ENCODE measurements at regions not wholly inside any gene's neighbourhood (a gene's known extent, or its start where the extent isn't known, plus 50 kb on each side); places are given as distances from the start of the nearest gene placed in this dataset.

DNA sequence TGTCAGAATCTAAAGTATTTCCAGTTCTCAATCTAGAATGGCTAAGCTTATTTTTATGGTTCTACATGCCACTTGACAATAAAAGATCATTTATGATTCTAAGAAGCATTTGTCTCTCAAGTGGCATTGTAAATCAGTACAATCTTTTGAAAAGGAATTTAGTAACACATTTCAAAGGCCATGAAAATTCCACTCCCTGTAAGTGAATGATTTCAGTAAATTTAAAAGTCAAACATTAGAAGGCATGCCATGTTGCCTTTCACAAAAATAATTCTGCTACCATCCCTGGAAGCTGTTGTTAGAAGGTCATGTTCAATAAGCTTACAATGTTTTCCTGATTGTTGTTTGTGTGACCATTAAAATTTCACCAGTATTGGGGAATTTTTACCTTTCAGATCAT, 142.9 kb downstream of the RPIA start:
- DNase-seq: no peak

DNA sequence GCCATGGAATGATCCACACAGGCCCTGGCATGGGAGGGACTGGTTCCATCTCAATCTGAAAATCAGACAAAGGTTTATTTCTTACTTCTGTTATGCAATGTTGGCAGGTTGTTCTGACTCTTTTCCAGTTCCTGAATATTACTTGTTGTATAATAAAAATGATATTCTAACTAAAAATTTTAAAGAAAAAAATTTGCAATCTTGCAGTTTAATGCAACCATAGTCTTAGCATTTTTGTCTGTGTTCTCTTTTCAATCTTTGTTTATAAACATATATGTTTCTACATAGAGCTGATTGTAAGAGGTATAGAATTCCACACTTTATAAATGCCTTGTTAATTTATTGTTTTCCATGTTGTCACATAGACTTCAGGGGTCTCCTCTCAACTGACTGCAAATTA, 143.4 kb downstream of the RPIA start:
- DNase-seq: no peak

DNA sequence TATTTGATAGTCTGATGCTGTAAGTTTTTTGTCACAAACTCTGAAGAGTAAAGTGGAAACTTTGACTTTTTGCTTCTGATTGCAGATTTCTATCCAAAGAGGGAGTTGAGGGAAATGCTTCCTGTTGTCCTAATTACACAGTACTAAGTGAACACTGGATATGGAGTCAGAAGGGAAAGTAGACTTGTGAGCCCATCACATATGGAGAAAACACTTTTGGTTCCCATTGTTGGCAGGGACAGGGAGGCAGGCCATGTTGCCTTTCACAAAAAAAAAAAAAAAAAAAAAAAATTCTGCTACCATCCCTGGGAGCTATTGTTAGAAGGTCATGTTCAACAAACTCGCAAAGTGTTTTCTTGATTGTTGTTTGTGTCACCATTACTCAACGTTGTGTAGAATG, 144.3 kb downstream of the RPIA start:
- no peak for DNase-seq

DNA sequence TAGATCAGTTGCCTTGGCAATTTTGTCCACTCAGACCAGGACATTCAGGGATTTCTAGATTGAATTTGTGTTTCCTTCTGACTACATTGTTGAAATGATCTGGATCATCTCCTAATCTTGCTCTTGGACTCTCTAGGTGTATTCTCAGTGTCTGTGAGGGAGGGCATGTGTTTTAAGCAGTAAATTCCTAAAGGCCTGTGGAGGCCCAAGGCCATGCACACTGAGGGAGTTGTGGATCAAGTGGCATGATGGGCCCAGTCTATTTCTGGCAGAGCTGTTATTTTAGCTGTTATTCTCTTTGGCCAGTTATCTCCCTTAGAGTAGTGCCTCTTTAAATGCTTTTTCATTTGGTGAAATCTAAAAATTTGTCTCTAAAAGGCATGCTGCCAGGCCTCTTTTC, 144.9 kb downstream of the RPIA start:
- no peak for DNase-seq

DNA sequence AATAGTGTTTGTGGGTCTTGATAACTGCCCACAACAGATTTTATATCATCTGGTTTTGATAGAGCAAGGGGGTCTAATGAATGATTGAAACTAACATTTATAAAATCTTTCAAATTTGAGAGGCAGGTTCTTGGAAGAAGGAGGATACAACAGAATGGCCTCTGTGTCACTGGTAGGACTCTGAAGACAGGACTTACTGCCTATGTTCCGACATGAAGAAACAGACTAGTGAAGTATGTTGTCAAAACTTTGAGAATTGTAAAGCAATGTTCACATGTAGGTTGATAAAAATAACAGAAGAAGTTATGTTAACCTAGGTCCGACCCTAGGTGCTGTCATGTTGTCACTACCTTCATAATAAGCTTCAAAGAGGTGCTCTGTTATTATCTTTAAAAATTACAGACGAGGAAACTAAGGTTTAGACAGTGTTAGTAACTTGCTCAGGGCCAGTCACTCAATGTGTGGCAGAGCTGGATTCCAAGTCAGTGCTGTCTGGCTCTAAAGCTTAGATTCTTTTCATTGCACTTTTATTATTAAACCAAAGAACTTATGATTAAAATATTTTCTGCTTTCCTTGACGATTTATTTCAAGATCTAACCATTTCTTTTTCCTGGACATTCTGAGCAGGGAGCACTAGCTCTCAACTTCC, 146.2 kb downstream of the RPIA start:
- DNase-seq: no peak

DNA sequence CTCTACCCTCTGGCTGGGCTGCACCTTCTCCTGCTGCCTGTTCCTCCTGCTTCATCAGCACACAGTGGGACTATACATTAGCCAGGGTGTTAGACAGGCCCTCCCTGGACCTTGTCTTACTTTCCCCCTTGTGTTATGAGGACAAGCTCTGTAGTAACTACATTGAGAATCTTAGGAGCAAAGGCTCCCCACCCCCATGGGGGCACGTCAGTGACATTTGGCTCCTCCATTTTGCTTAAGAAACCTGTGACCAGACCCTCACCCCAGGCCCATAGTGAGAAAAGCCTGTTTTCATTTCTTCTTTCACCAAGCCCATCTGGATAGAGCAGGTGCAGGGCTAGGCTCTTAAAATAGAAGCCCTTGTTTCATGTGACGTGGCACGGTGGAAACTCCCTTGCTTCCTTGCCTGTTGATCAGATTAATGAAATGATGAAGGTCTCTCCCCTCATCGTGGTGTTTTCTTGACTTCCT, 146.7 kb downstream of the RPIA start:
- no peak for DNase-seq

DNA sequence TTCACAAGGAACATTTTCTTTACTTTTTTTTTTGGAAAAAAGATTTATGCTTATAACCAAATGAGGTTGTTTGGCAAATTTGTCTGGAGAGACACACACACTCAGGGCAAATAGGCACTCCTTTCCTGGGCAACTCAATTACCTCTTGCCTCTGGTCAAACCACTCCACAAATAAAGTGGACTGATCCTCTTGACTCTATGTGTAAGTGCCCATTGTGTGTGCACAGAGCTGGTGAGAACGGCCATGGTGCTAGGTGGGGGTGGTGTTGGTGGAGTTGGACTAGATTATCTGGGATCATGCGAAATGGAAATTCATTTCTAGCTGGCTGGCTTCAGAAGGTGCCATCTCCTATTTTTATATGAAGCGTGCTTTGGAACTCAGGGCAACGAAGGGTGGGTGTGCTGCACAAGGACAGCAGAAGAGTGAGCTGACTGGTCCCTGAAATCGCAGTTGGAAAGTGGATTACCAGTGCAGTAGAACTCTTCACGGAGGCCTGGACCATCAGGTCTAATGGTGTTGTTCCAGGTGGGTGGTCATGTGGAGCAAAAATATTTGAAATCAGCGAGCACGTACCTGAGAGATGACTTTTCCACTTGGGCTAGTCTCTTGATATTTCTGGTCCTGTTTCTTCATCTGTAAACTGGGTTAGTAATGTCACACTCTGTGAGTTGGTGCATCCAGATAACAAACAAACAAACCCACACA, 149.9 kb downstream of the RPIA start:
- DNase-seq: no peak

DNA sequence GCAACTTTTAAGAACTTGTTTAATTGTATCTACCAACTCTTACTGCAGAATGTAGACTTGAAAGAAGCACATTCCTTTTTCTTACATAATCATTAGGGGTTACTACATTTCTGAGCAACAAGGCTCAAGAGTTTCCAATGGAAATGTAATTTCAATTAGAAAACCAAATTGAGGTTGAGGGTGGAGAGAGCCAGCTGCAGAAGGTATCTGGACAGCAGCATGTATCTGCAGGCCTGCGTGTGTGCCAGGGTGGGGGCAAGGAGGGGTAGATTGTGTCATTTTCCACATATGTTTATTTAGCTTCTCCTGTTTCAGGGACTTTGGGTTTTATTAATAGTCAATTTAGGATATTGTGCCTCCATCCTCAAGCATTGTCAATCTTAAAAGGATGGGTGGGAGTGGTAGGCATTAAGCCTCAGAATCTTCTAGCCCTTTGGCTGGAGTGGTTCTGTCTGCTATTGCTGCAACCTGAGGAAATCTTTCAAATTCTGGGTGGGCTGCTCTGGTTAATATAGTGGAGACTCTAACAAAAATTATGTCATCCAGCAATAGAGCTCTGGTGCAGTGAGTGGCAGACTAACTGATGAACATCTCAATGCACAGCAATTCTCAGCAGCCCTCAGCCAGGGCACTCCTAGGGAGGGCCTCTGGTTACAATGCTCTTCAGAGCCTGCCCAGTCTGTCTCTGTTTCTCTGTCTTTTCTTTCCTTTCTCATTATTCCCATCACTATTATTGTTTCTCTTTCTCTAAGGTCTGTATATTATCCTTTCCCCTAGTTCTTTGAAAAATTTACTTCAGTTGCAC, 151.4 kb downstream of the RPIA start:
- DNase-seq: no peak

DNA sequence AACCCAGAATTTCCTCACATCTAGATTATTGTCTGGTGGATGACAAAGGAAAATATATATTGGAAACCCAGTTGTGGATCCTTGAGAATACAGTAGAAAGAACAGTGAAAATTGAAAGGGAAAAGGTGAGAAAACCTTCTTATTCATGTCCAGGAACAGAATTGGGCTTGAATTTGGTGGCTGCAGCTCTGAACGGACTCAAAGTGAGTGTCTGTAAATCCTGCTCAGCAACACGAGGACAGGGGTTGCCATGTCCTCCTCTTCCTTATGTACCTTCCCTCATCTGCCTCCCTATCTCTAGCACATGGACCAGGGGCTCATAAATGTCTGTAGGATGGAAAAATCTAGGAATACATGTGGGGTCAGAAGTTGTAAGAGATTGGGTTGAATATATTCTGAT, 152.2 kb downstream of the RPIA start:
- no peak for DNase-seq

DNA sequence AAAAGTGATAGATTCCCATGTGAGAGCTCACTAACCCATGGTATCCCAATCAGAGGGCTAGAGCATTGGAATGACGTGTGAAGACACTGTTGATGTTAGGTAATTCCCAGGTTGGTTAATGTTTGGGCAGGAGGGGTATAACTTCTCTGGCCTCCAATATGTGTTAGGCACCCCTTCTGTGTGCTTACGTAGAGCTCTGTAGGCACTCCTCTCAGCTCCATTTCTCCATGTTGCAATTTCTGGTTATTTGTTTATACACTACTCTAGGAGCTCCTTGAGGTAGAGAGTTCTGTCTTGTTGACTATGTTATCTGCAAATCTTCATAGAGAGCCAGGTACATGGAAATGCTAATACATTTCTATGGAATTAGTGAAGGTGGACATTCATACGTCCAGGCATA, 153.5 kb downstream of the RPIA start:
- DNase-seq: no peak

DNA sequence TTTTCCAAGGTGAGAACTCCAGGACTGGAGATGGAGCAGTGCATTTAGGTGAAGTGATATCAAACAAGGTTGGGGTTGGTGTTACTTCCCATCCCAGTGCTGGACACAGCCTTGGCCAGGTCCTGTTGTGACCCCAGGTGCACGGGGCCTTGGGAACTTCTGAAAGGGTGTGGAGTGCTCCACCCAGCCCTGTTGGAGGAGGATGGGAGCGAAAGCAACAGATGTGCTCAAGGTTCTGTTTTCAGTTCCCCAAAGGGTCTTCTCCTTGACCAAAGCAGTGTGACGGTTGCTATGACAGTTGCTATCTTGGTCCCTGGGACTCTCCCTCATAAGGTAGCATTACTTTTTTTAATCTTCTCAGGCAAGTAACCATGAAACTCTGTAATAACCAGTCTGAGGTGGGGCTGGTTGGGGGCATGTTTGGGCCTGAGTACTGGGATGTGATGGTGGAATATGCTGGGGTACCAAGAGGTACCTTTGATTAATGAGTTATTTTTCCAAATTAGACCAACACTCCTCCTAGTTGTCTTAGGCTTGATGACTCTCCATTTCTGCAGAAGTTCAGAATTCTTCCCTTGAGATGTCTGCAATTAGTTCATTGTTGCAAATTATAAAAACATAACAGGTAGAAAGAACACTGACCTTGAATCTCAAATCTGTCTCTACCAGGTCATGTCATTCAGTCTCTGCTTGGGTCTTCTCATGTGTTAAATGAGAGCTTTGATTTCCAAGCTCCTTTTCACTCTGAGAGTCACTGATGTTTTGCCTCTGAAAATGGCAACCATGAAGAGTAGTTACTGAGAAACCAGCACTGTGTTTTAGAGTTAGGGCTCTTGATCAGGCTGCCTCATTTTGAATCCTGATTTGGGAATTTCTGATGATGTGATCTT, 154.5 kb downstream of the RPIA start:
- no peak for DNase-seq

DNA sequence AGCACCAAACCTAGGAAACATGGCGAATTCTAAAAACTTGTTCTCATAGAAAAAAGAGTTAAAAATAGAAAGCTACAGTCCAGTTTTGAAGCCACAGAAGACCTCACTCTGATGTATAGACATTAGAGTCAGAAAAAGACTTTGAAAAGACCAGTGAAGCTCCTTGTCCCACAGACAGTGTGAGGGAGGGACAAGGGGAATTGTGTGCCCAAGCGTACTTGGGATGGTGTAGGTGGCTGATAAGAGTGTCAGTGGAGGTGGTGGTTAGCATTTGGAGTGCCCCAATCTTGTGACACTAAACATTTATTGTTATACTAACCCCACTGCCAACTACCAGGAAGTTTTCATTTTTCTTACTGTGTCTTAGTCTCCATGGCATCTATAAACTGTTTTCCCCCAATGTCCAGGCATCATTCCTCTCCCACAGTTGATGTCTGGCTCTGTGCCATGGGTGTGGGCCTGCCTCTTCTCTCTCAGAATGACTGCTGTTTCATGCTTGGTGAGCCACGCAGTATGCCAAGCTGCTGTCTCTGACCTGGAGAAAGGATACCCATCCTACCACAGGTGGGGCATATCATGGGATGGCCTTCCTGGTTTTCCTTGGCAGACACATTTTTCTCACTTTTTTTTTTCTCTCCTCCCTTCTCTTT, 161.4 kb downstream of the RPIA start:
- no peak for DNase-seq

DNA sequence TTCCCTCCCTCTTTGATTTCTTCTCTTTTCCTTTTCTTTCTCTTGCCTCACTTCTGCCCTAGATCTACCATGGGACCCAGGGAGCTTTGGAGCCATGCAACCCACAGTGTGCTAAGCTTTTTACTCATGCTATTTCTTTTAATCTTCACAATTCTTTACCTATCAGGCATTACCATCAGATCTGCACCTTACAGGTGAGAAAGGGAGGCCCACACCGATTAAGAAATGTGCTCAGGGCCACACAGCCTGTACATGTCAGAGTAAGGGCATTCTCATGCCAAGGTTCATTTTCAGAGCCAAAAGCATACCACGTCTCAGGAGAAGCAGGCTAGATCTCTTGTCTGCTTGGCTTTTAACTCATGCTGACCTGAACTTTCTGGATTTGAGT, 161.9 kb downstream of the RPIA start:
- DNase-seq: no peak

DNA sequence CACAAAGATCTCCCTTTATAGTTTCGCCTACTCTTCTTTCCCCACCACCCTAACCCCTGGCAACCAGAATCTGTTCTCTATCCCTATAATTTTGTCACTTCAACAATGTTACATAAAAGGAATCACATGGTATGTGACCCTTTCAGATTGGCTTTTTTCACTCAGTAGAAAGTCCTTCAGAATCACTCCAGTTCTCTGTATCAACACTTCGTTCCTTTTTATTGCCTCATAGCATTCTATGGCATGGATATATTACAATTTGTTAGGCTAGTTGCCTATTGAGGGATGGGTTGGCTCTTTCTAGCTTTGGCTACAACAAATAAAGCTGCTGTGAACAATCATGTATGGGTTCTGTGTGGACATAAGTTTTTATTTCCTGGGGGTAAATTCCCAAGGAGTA, 163.1 kb downstream of the RPIA start:
- DNase-seq: no peak

DNA sequence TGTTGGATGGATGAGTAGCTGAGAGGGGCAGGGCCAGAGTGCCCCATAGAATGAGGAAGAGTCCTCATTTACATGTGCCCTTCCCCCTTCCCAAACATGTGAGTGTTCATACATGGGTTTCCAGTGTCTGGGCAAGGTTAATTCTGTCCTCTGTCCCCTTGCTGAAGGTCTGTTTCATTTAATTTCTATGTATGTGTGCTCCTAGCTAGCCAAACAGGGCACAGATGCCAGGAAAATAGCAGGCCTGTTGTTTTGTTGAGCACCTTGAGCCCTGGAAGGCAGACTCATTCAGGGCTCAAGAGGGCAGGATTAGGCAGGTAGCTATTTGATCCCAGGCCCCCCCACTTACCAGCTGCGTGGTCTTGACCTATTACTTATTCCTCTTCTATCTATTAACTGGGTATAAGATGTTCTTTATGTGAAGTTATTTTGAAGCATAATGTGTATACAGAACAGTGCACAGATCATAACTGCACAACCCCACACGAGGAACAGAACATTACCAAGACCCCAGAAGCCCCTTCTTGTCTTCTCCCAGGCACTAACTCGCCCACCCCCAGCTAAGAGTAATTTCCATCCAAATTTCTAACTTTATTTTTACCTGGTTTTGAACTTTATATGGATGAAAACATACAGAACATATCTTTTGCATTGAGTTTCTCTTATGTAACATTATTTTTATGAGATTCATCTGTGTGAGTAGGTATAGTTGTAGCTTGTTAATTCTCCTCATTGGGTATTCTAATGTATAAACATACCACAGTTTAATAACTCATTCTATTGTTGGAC, 164.3 kb downstream of the RPIA start:
- no peak for DNase-seq

DNA sequence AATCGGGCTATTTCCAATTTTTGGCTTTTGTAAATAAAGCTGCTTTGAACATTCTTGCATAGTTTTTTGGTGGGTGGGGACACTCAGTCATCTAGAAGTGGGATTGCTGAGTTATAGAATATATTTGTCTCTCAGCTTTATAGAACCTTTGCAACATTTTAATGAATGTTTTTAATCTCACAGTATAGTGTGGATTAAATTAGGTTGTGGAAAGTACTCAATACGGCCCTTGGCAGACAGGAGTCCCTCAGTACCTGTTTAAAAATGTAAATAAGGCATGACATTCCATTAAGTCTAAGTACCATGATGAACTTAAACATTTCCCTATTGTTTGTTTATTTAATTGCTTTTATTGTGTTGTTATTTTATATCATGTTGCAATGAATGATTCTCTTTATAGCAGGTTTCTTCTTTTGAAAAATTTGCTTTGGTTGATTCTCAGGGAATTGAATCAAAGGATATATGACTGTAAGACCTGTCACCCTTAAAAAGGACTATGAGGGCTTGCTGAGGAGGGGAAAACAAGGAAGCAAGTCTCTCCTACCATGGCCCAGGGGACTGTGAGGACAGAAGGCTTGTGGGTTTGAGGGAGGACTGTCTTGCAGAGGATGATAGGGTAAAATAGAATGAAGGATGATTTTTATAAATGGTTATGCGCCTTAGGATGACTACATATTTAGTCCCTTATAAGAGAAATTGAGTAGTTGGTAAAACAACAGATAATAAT, 165.1 kb downstream of the RPIA start:
- no peak for DNase-seq

DNA sequence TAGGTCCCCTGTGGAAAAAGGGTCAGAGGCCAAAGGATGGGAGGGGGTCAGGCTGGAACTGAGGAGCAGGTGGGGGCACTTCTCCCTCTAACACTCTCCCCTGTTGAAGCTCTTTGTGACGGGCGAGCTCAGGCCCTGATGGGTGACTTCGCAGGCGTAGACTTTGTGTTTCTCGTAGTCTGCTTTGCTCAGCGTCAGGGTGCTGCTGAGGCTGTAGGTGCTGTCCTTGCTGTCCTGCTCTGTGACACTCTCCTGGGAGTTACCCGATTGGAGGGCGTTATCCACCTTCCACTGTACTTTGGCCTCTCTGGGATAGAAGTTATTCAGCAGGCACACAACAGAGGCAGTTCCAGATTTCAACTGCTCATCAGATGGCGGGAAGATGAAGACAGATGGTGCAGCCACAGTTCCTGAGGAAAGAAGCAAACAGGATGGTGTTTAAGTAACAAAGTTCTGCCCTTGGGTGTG, 165.8 kb downstream of the RPIA start:
- peak; percentile 1 for DNase-seq

DNA sequence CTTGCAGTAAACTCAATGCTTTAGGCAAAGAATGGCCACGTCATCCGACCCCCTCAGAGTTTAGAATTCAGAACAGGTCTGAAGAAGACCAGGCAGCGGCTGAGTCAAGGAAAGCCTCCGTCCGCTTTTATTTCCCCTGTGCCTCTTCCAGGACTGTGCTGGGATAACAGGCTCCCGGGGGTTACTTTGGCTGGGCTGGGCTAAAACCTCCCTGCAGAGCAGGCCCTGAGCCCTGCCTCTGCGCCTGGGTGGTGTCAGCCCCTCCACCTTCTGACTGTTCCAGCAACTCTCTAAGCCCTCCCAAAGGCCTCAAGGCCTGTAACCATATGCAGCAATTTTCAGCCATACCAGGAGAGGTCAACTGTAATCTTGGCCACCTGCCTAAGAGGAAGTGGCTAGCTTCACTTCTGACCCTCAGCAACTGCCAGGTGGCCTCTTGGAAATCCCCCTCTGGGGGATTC, 166.5 kb downstream of the RPIA start:
- DNase-seq: peak; percentile 13

DNA sequence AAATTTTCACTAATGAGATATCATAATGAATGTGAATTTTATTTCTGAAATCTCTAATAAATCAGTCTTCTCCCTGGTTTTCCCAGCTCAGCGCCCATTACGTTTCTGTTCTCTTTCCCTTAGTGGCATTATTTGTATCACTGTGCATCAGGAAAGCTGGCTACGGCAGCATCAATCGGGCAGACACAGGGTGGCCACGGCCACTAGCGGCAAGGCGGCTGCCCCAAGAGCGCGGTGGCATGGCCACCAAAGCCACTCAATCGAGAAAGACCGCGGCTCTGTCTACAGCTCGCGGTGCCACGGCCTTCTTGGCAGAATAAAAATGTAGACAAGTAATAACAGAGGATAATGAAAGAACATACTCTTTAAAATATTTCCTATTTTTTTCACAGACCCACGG, 168.0 kb downstream of the RPIA start:
- no peak for DNase-seq

DNA sequence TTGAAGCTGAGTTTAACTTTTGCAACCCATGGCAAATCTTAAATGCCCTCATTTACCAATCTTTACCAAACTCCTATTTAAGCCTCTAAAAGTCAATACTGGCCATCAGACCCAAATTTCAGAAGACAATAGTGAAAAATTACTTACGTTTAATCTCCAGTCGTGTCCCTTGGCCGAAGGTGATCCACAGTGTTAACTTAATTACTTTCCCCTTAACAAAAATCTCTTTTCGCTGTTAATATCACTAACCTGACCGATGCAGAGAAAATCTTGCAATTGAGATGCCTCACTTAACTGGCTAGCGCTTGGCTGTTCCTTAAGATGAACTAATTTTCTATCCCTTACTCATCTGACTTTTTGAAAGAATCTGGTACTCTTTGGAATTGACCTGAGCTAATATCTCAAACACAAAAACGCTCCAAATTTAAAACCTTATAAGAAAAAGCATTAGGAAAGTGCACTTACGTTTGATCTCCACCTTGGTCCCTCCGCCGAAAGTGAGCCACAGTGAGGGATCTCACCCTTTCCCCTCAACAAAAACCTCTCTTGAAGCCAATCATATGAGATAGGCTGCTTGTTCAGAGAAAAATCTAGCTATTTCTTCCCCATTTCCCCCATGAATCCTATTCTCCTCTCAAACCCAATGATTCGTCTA, 169.1 kb downstream of the RPIA start:
- no peak for DNase-seq
